HG02943 (cell line): ENCODE measurements at regions not wholly inside any gene's neighbourhood (a gene's known extent, or its start where the extent isn't known, plus 50 kb on each side); places are given as distances from the start of the nearest gene placed in this dataset.
"Not testable (repeated sequence)": the region's sequence is repeated elsewhere in the genome, so short reads cannot be mapped to it uniquely, and the experiment has no call there.

Source experiments
- ATAC-seq: cut with Tn5 transposase; IDR thresholded peaks from one replicate; pipeline ENCODE4 v1.9.1; 2021; ENCODE audit warnings: mild to moderate bottlenecking, low read depth, moderate library complexity; ENCODE audit not compliant: unreplicated experiment

- ATAC-seq: peak; percentile 68
These were observed 325.3 kb upstream of the RASGEF1B start for GRCh38 chr4:81796790-81797528.

- ATAC-seq: no peak
These were observed 320.8 kb upstream of the RASGEF1B start for GRCh38 chr4:81792521-81792920.

- ATAC-seq: no peak
These were observed 318.8 kb upstream of the RASGEF1B start for GRCh38 chr4:81790477-81790876.

GRCh38 chr4:81789741-81790399, 318.2 kb upstream of the RASGEF1B start:
- ATAC-seq: no peak

- no peak for ATAC-seq
These were observed 317.5 kb upstream of the RASGEF1B start for GRCh38 chr4:81789158-81789557.

GRCh38 chr4:81786766-81787165, 315.1 kb upstream of the RASGEF1B start:
- ATAC-seq: no peak

GRCh38 chr4:81786063-81786763, 314.5 kb upstream of the RASGEF1B start:
- ATAC-seq: no peak

- ATAC-seq: no peak
These were observed 313.6 kb upstream of the RASGEF1B start for GRCh38 chr4:81785338-81785737.

- ATAC-seq: no peak
These were observed 311.9 kb upstream of the RASGEF1B start for GRCh38 chr4:81783558-81783957.

GRCh38 chr4:81781799-81782198, 310.1 kb upstream of the RASGEF1B start:
- no peak for ATAC-seq

GRCh38 chr4:81777718-81778117, 306.0 kb upstream of the RASGEF1B start:
- ATAC-seq: not testable (repeated sequence)

GRCh38 chr4:81776794-81777193, 305.1 kb upstream of the RASGEF1B start:
- ATAC-seq: no peak

- no peak for ATAC-seq
These were observed 301.9 kb upstream of the RASGEF1B start for GRCh38 chr4:81773557-81773956.

GRCh38 chr4:81771721-81772120, 300.0 kb upstream of the RASGEF1B start:
- ATAC-seq: no peak

- no peak for ATAC-seq
These were observed 297.5 kb upstream of the RASGEF1B start for GRCh38 chr4:81769244-81769643.

GRCh38 chr4:81758574-81759264, 287.0 kb upstream of the RASGEF1B start:
- no peak for ATAC-seq

- no peak for ATAC-seq
These were observed 286.0 kb upstream of the RASGEF1B start for GRCh38 chr4:81757691-81758090.

- ATAC-seq: peak; percentile 96
These were observed 285.3 kb upstream of the RASGEF1B start for GRCh38 chr4:81756973-81757372.

- ATAC-seq: no peak
These were observed 284.3 kb upstream of the RASGEF1B start for GRCh38 chr4:81756042-81756441.

GRCh38 chr4:81754169-81754568, 282.5 kb upstream of the RASGEF1B start:
- ATAC-seq: no peak
